HG02981 (cell line): ENCODE measurements at regions not wholly inside any gene's neighbourhood (a gene's known extent, or its start where the extent isn't known, plus 50 kb on each side); places are given as distances from the start of the nearest gene placed in this dataset.

ENCODE experiments used
- ATAC-seq: cut with Tn5 transposase; IDR thresholded peaks from one replicate; pipeline ENCODE4 v1.9.1; 2021; ENCODE audit warnings: mild to moderate bottlenecking, moderate library complexity; ENCODE audit not compliant: unreplicated experiment

DNA sequence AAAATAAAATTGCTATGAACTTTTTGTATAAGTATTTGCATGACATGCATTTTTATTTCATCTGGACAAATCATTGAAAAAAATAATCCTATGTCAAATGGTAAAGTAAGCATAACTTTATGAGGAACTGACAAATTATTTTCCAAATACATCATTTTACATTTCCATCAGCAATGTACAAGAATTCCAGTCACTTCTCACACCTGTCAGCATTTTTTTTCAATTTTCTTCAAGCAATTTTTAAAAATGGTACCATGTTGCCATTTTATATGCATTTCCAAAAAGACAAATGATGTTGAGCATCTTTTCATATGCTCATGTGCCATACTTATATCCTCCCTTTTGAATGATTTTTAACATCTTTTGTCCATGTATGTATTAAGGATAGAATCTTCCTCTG lies 961.7 kb upstream of the PIK3C3 start:
- no peak for ATAC-seq

DNA sequence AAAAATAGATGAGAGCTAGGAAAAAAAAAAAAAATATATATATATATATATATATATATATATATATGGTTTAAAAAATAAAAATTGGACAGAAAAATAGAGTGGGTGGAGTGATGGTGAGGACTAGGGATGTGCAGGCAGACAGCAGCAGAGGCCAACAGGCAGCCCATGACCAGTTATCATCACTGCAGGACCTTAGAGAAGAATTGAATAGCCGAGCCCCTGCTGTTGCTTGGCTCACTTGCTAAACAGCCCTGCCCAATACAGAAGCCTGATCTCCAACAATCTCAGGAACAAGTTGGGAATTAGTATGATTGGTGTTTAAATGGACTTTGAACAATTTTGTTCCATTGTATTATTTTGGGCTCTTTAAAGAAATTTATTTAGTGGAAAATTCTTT lies 967.5 kb upstream of the PIK3C3 start:
- ATAC-seq = no peak

DNA sequence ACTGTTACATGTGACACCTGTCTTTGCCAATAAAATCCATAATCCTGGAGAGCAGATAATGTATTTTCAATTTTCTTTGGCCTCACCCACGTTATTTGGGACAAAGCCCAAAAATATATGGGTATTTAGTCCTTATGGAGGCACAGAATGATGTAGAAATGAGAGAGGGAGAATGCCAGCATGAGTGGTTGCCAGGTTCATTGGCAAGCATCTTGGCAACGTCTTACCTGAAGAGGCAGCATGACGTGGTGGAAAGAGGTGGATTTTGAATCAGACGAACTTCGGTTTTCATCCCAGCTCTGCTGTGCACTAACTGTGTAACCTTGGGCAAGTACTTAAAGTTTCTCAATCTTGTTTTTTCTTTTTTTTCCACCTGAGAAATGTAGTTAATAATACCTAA lies 969.6 kb upstream of the PIK3C3 start:
- no peak for ATAC-seq

DNA sequence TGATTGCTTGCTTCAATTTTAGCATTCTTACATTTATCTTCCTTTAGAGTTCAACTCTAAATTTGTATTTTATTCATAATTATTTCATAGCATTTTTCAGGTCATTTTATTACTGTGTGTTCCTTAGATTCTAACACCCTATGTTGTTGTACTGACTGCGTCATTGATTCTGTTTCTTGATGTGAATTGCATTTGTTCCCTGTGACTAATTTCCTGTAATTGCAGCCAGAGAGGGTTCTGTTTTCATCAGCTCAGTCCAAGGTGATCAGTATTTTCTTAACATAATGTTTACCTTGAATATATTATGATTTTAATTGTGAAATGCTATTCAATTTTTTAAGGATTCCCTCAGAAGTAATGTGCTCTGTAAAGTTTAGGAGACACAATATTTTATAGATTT lies 970.2 kb upstream of the PIK3C3 start:
- ATAC-seq = no peak

DNA sequence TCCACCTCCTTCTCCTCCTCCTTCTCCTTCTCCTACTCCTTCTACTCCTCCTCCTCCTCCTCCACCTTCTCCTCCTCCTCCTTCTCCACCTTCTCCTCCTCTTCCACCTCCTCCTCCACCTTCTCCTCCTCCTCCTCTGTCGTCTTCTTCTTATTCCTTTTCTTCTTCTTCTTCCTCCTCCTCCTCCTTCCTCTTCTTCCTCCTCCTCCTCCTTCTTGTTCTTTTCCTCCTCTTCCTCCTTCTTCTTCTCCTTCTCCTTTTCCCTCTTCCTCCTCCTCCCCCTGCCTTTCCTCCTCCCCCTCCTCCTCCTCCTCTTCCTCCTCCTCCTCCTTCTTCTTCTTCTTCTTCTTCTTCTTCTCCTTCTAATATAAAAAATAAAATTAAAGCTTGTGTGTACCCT lies 971.2 kb upstream of the PIK3C3 start:
- ATAC-seq = no peak

DNA sequence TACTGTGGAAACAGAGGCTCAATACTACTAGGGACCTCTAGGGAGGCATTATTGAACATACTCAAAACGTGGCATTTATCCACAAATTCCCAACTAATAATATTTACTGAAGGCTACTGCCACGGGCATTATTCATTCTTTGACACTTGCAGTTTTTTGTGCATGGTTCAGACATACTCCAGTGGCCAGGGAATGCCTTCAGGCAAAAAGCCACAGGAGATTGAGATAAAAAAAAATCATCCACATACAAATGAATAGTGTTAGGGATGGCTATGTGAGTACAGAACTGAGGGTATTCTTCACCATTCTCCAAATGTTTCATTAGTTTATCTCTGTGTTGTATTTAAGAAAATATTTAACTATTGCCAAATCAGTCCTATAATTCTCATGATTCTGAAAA lies 974.9 kb upstream of the PIK3C3 start:
- no peak for ATAC-seq

DNA sequence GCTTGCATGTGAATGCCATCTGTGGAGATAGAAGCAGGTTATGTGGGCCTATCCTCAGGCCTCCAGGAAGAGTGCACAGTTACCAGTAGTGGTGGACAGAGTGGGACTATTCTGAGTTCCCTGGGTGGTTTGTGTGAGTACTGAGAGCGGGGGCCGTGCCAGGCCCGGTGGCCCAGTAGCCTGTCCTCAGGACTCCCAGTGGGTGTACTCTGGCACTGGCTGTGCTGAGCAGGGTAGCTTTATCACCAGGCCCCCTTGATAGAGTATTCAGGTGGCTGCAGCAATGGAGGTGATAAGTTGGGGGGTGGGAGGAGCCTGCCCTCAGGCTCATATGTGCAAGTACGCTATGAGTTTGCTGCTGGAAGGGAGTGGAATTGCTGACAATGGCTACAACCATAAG lies 979.0 kb upstream of the PIK3C3 start:
- ATAC-seq = no peak

DNA sequence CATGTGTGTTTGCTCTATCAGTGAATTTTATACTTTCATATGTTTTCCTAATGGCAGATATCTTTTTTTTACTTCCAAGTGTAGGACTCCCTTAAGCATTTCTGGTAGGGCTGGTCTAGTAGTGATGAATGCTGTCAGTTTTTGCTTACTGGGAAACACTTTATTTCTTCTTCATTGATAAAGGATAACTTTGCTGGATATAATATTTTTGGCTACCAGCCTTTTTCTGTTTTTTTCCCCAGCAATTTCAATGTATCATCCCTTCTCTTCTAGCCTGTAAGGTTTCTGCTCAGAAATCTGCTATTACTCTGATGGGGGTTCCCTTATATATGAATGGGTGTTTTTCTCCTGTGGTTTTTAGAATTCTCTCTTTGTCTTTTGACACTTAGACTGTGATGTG lies 980.6 kb upstream of the PIK3C3 start:
- ATAC-seq = no peak

DNA sequence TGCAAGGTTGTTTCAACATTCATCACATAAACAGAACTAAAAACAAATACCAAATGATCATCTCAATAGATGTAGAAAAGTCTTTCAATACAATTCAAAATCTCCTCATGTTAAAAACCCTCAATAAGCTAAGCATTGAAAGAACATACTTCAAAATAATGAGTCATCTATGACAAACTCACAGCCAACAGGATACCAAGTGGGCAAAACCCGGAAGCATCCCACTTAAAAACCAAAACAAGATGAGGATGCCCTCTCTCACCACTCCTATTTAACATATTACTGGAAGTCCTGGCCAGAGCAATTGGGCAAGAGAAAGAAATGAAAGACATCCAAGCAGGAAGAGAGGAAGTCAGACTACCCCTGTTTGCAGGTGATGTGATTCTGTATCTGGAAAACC lies 992.2 kb upstream of the PIK3C3 start:
- no peak for ATAC-seq

DNA sequence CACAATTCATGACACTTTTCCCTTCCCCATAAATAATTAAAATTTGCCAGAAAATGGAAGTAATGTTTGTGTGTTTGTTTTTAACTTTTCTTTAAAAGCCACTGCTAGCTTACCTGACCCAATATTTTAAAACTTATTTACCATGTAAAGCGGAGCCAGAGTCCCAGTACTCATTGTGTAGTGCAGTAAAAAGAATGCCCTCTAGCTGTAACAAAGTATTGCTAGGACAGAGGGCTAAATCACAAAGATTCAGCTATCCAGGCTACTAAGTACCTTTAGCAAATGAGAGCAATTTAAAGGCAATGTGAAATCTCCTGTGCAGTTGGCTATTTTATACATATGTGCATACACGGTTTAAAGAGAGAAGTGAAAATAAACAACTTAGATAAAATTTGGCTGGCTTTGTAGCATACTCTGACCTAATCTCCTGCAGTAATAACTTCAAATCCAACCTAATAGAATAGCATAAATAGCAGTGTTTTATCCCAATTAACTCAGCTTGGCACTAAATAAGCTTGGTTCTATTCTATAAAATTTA lies 997.4 kb upstream of the PIK3C3 start:
- no peak for ATAC-seq

DNA sequence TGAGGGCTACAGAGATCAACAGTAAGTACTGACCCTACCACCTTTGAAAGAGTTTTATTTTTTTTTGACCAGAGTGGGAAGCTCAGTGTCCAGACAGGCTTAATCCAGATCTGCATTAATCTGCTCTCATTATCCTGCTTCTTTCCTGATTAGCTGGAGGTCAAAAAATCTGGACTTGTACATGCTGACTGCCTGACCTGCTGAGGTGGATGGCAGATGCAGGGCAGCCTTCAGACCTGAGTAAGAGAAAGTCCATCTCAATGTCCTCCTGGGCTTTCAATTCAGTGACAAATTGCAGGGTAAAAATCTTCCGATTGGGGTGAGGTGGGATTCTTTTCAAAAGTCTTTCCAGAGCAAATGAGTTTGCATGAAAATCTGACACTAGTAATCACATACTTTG lies 998.8 kb upstream of the PIK3C3 start:
- no peak for ATAC-seq

DNA sequence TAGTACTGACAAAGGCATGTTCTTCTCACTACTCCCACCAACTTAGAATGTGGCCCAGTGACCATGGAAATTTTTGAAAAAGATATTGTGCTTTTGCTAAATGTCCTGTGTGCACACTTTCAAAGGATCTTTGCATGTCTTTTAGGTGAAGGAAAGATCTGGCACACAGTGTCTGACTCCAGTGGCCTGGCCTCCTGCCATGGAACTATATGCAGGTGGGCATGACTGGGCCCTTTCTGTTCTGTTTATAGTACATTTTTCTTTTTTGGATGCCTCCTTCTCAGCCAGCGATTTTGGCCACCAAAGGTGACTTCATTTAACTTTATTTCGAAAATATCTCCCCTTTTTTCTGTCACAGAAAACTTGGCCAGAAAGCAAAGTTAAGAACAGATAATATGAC lies 999.7 kb upstream of the PIK3C3 start:
- no peak for ATAC-seq

DNA sequence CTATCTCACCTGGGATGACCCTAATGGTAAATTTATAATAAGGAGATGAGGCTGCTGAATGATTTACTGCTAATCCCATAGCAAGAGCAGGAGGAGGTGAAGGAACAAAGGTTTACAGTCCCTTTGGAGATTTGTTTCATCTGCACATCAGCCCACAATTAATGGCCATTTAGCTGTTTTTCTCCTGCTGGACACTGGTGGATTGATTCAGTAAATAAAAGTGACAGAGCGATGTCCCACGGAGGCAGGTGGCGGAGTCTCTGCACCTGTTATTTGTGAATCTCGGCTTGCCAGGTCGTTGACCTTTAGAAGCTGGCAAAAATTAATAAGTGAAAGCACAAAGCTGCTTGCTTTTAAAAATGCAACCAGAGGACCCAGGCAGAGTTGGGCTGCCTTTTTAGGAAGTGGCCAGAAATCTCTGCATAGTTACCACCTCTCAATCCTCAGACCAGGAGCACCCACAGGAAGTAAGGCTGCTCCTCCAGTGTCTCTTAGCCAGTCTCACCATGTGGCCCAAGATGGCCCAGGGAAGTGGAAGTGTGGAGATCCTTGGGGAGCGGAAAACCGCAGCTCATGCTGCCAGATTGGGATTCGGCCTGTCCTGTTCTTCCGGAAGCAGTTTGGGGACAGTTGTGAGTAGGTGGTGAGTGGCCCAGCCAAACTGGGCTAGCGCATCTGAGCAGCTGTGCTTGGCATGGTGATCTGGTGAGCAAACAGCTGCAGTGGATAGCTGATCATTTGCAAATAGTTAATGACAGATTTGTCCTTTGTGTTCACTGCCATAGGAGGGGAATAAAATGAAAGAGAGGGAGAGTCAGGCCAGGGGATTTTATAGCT lies 1005.7 kb upstream of the PIK3C3 start:
- no peak for ATAC-seq

DNA sequence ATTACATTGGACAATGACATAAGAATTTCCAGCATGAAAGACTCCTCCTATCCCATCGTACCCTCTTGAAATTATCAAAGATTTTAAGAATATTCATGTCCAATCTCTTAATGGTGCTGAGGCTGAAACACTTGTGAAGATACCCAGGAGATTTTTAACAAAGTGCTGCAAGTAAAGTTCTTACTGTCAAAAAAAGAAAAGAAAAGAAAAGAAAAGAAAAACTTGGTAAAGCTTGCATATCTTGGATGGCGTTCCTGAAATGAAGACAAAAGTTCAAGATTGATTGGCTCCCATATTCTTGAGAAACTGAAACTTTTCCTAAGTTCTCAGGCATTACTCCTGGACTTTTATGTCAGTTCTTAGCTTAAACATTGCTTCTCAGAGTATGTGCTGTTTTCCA lies 1010.5 kb upstream of the PIK3C3 start:
- ATAC-seq = no peak

DNA sequence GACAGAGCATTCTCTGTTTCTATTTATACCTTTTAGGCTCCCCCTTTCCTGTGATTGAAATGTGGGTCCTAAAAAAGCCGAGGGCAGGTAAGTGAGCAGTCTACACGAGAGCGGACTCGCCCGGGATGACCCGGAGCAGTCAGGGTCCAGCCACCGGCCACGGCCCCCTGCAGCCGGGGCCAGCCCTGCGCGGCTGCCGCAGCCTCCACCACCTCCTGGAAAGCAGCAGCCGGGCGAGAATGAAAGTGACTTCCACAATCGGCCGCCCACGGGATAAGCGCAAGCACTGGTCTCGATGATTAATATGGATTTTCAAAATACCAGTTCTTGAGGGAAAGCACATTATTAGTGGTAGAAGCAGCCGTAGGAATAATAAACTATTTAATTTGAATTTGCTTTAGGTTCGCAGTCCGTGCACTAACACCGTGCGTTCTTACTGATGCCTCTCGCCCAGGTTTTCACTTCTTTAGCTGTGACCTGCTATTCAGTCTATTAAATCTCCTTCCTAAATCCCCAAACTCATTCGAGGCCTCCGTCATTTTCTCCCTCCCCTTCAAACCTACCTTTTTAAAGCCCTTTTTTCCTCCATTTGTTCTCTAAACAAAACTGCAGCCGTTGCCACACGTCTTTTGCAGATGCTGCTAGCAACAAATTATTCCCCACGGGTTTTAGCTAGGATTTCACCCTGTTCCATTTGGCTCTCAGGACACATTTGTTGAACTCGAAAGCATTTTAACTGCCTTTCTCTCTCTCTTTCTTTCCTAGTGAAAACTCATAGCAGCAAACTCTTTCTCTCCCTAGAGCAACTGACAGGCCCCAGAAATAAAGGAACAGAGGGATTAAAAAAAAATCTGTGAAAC lies 1015.1 kb upstream of the PIK3C3 start:
- no peak for ATAC-seq

DNA sequence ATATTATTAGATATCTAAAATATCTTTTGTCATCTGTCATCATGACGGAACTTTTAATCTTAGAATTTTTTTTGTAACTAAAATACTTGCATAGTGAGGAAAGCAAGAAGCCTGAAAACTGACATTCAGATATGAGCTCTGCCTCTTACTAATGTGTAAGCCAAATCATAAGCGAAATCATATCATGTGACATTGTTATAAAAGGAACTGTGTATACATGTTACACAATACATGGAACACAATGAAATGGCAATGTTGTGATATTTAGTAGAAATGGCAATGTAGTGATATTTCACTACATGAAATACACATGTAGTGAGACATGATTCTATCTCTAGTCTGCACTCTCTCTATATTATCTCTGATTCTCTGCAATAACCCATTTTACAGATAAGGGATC lies 1016.4 kb upstream of the PIK3C3 start:
- no peak for ATAC-seq

DNA sequence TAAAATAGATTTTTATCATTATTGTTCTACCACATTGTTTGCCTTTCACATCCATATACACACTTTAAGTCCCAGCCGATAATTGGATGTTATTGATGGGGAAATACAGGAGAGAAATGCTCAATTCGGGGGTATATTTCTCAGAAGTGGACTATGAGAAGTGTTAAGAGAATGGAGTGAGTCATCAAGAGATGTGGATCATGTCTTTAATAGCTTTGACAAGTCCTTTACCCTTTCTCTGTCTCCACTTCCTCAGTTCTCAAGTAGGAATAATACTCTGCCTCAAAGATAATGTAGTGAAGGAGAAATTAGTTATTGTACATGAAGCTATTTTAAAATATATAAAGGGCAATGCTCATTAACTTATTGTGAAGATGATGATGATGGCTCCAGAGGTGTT lies 1017.6 kb upstream of the PIK3C3 start:
- ATAC-seq = no peak

DNA sequence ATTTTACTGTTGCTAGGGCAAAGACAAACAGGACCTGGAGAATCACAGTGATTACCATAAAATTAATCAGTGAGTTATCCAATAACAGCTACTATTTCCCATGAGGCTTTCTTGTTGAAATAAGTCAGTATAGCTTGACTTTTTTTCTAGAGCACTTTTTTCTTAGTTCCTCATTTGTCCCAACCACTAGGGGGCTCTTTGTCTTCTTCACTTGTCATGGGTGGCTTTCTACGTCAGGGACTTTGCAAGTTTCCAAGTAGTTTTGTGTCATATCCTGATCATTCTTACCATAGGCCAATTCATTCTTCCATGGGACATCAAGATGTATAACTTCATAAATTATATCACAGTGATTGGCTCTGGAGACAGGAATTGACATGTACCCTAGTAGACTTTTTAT lies 1019.6 kb upstream of the PIK3C3 start:
- ATAC-seq = peak; percentile 56

DNA sequence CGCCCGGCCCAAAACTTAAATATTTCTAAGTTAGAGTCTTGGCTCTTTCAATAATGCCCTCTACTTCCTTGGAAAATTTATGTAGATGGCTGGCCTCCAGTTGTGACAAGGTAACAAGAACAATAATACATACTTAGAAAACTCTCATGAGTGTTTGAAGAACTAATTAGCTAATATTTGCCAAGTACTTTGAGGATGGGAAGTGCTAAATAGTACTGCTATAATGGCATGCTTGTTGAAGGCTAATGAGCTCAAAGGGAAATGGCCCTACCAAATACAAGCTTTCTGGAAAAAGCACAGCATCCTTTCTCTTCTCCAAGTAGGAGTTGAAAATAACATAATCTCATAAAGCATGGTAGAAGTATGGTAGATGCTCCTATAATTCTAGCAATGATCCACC lies 1022.2 kb upstream of the PIK3C3 start:
- no peak for ATAC-seq

DNA sequence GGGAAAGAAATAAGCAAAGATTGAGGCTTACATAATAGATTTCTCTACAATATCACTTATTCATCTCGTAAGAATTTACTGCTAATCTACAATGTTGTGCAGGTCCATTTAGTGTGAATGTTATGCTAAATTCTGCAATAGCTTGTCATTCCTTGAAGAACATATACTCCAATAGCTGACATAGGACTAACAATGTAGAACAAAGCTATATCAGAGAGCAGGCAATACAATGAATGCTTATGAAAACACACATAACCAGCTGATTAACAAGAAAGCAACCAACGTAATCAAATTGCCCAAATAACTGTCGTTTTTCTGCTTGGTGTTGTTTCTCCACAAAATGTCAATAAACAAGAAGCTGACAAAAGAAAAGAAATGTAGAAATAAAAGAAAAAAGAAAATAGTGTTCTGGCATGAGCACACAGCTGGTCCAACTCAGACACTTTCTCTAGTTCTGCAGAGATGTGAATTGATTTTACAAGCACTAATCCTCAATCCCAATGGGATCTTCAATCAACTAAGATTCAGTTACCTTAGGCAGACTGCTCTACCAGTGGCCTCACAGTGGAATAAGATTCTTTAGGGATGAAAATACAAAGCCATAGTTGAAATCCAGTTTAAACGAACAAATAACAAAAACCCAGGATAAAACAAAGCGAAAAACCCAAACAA lies 1024.7 kb upstream of the PIK3C3 start:
- ATAC-seq = no peak

DNA sequence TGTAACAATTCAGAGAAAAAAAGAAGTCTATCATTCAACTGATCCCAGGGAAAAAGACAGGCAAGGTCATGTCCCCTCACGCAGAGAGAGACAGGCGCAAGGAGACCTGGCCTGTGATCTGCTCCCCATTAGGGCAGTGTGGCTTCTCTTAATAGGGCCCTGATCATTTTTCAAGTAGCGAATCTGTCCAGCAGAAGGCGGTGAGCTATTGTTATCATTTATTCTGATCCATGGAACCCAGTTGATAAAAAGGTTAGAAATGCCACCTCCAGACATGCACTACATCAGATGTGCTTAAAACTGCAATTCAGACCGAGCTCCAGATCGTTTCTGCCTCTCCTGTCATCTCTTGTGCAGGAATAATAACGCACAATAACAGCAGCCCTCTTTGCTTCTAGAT lies 1025.6 kb upstream of the PIK3C3 start:
- no peak for ATAC-seq
